OCI-LY7 (cell line): ENCODE measurements at regions not wholly inside any gene's neighbourhood (a gene's known extent, or its start where the extent isn't known, plus 50 kb on each side); places are given as distances from the start of the nearest gene placed in this dataset.

Experiments
- BruUV-seq: library from RNA; stranded (reverse); fragments of 400-500 nt; replicated peaks from 2 replicates; lab custom pipeline; 2021; lab: Mats Ljungman, UMichigan
- CTCF ChIA-PET: fragments of 300-600 bp; sonication (Branson Sonifier 250); formaldehyde crosslinking; loops from one replicate; lab custom pipeline; 2022; ENCODE audit warnings: antibody characterized with exemption; ENCODE audit not compliant: unreplicated experiment; lab: Charles Lee
- POLR2A ChIA-PET: fragments of 300-600 bp; sonication (Branson Sonifier 250); formaldehyde crosslinking; loops from one replicate; lab custom pipeline; 2022; ENCODE audit warnings: antibody characterized with exemption; lab: Charles Lee
- DNase-seq: peaks from one replicate; pipeline ENCODE4 v3.0.0-alpha.2; 2015; ENCODE audit warnings: low spot score
- H2AFZ ChIP-seq: fragments of 200-600 bp; sonication (generic), shearing (Covaris generic); 2 replicates; pipeline ENCODE4 v1.6.1; 2014; ENCODE audit warnings: mild to moderate bottlenecking, antibody characterized with exemption, low read length, moderate library complexity
- H3K27ac ChIP-seq: fragments of 200-600 bp; sonication (generic); 2 replicates; pipeline ENCODE4 v1.5.1; 2014; ENCODE audit warnings: mixed run types, low read depth, mild to moderate bottlenecking, moderate library complexity, low read length, inconsistent platforms; ENCODE audit not compliant: poor library complexity, severe bottlenecking
- H3K36me3 ChIP-seq: fragments of 200-600 bp; sonication (generic); 2 replicates; pipeline ENCODE4 v1.6.1; 2014; ENCODE audit warnings: mild to moderate bottlenecking, antibody characterized with exemption, low read length, moderate library complexity, mixed read lengths; ENCODE audit not compliant: insufficient read depth
- H3K4me1 ChIP-seq: fragments of 200-600 bp; sonication (generic); 2 replicates; pipeline ENCODE4 v1.5.1; 2014; ENCODE audit warnings: mild to moderate bottlenecking, low read length; ENCODE audit not compliant: insufficient read depth, poor library complexity, severe bottlenecking
- H3K4me2 ChIP-seq: fragments of 200-600 bp; sonication (generic); 2 replicates; pipeline ENCODE4 v1.6.1; 2014; ENCODE audit warnings: mild to moderate bottlenecking, low read length
- H3K4me3 ChIP-seq: fragments of 200-600 bp; sonication (generic); 2 replicates; pipeline ENCODE4 v1.5.1; 2014; ENCODE audit warnings: mild to moderate bottlenecking, low read depth, low read length; ENCODE audit not compliant: poor library complexity, severe bottlenecking
- H3K79me2 ChIP-seq: fragments of 200-600 bp; sonication (generic); 2 replicates; pipeline ENCODE4 v1.6.1; 2016; ENCODE audit warnings: low read depth, mild to moderate bottlenecking, low read length, moderate library complexity, mixed read lengths; ENCODE audit not compliant: insufficient read depth
- H3K9me2 ChIP-seq: fragments of 200-600 bp; sonication (generic); 2 replicates; pipeline ENCODE4 v1.6.1; 2016; ENCODE audit warnings: mild to moderate bottlenecking, low read length, mixed read lengths; ENCODE audit not compliant: insufficient read depth
- H3K9me3 ChIP-seq: fragments of 200-600 bp; sonication (generic); 2 replicates; pipeline ENCODE4 v1.6.1; 2014; ENCODE audit warnings: mild to moderate bottlenecking, mixed run types, low read length, mixed read lengths
- H4K20me1 ChIP-seq: fragments of 200-600 bp; sonication (generic); 2 replicates; pipeline ENCODE4 v1.6.1; 2014; ENCODE audit warnings: mild to moderate bottlenecking, antibody characterized with exemption, low read length, moderate library complexity, mixed read lengths; ENCODE audit not compliant: insufficient read depth
- CTCF ChIP-seq: fragments of 200-600 bp; sonication (generic); conservative IDR thresholded peaks from 2 replicates; pipeline ENCODE4 v1.5.1; 2014; ENCODE audit warnings: mild to moderate bottlenecking, antibody characterized with exemption, low read length, moderate library complexity, mixed read lengths
- EZH2phosphoT487 ChIP-seq: fragments of 200-600 bp; sonication (generic); IDR thresholded peaks from 2 replicates; pipeline ENCODE4 v1.6.1; 2018; ENCODE audit warnings: low read depth, borderline replicate concordance, mild to moderate bottlenecking, mixed run types, antibody characterized with exemption, low read length, moderate library complexity, mixed read lengths
- intact Hi-C: fragments of 100-400 bp; cut with micrococcal nuclease; formaldehyde crosslinking; loops from one replicate; pipeline ENCODE4 v1.10.0; 2022; ENCODE audit not compliant: unreplicated experiment

- H3K36me3 ChIP-seq = no peaks in the 10 kb centered on the region
- intact Hi-C loops = no loop called here
- H3K9me2 ChIP-seq = no peaks in the 10 kb centered on the region
- no peaks in the 10 kb centered on the region for H3K4me1 ChIP-seq
- no peak overlapping the region for H2AFZ ChIP-seq
- TF ChIP-seq EZH2phosphoT487 = no peak
- no peak for TF ChIP-seq CTCF
- POLR2A ChIA-PET = no interaction called here
- no TSS peak for BruUV-seq
- no peak overlapping the region for H3K4me2 ChIP-seq
- H3K4me3 ChIP-seq = no peak overlapping the region
- no peak for DNase-seq
- H3K79me2 ChIP-seq = no peaks in the 10 kb centered on the region
- no peaks in the 10 kb centered on the region for H3K9me3 ChIP-seq
- H3K27ac ChIP-seq = no peak overlapping the region
- CTCF ChIA-PET = no interaction called here
- H4K20me1 ChIP-seq = no peaks in the 10 kb centered on the region
These were observed 459.2 kb upstream of the DAB1 start for GRCh38 chr1:57882934-57883641.

GRCh38 chr1:57882072-57882471, 458.2 kb upstream of the DAB1 start:
- no peaks in the 10 kb centered on the region for H3K79me2 ChIP-seq
- no peaks in the 10 kb centered on the region for H3K36me3 ChIP-seq
- ChIA-PET CTCF (no interaction called here), POLR2A (no interaction called here)
- H2AFZ ChIP-seq = no peak overlapping the region
- no peaks in the 10 kb centered on the region for H3K9me3 ChIP-seq
- H3K27ac ChIP-seq = no peak overlapping the region
- no peak overlapping the region for H3K4me3 ChIP-seq
- H3K9me2 ChIP-seq = no peaks in the 10 kb centered on the region
- intact Hi-C loops = no loop called here
- TF ChIP-seq CTCF (no peak), EZH2phosphoT487 (no peak)
- no peak overlapping the region for H3K4me2 ChIP-seq
- H3K4me1 ChIP-seq = no peaks in the 10 kb centered on the region
- BruUV-seq = no TSS peak
- H4K20me1 ChIP-seq = no peaks in the 10 kb centered on the region
- DNase-seq = no peak

GRCh38 chr1:57881639-57882038, 457.8 kb upstream of the DAB1 start:
- no TSS peak for BruUV-seq
- Histone ChIP-seq H3K36me3 (no peaks in the 10 kb centered on the region), H2AFZ (no peak overlapping the region), H3K4me3 (no peak overlapping the region), H3K9me2 (no peaks in the 10 kb centered on the region), H3K4me1 (no peaks in the 10 kb centered on the region), H4K20me1 (no peaks in the 10 kb centered on the region), H3K27ac (no peak overlapping the region), H3K4me2 (no peak overlapping the region), H3K9me3 (no peaks in the 10 kb centered on the region), H3K79me2 (no peaks in the 10 kb centered on the region)
- no peak for DNase-seq
- intact Hi-C loops = no loop called here
- TF ChIP-seq CTCF (no peak), EZH2phosphoT487 (no peak)
- POLR2A ChIA-PET = no interaction called here
- CTCF ChIA-PET = no interaction called here
